Testis (tissue), 2 donors: ENCODE measurements at regions not wholly inside any gene's neighbourhood (a gene's known extent, or its start where the extent isn't known, plus 50 kb on each side); places are given as distances from the start of the nearest gene placed in this dataset.

ENCODE experiments used
- DNase-seq: peaks from one replicate; pipeline ENCODE4 v3.0.0-alpha.2; 2019
- H3K27ac ChIP-seq, 2 donors: fragments of 200-600 bp; sonication (generic); one replicate each; pipeline ENCODE4 v1.5.1; 2019
- H3K27me3 ChIP-seq: fragments of 200-600 bp; sonication (generic); one replicate; pipeline ENCODE4 v1.5.1; 2019
- H3K36me3 ChIP-seq: fragments of 200-600 bp; sonication (generic); one replicate; pipeline ENCODE4 v1.5.1; 2017; ENCODE audit warnings: low read depth; ENCODE audit errors: missing control alignments
- H3K4me1 ChIP-seq: fragments of 200-600 bp; sonication (generic); one replicate; pipeline ENCODE4 v1.5.1; 2019
- H3K4me3 ChIP-seq, 2 donors: fragments of 200-600 bp; sonication (generic); one replicate each; pipeline ENCODE4 v1.5.1; 2017 to 2019
- H3K9me3 ChIP-seq: fragments of 200-600 bp; sonication (generic); one replicate; pipeline ENCODE4 v1.5.1; 2017
- POLR2A ChIP-seq: fragments of 450-650 bp; IDR thresholded peaks from one replicate; pipeline ENCODE4 v1.6.1; 2017; ENCODE audit warnings: antibody characterized with exemption, mild to moderate bottlenecking, moderate library complexity
- WGBS, 2 donors: methylation state at CpG; one replicate each; pipeline ENCODE4 v1.1.5; 2018; 5-methylcytosine and 5-hydroxymethylcytosine counted together
- intact Hi-C: fragments of 100-400 bp; cut with DNase I; formaldehyde crosslinking; loops from one replicate; pipeline ENCODE4 v1.15.1; 2023; ENCODE audit warnings: low total_unique reads
- TF ChIP-seq, protein P1 (sequence below), 3 experiments: fragments of 450-650 bp in 2 of 3; fragments of 200-600 bp in 1 of 3; sonication (generic) in 1 of 3; IDR thresholded peaks; one replicate each; pipeline ENCODE4 v1.5.1; 2016 to 2019; ENCODE audit warnings: antibody characterized with exemption in 3 of 3, mild to moderate bottlenecking in 2 of 3, moderate library complexity in 1 of 3

DNA sequence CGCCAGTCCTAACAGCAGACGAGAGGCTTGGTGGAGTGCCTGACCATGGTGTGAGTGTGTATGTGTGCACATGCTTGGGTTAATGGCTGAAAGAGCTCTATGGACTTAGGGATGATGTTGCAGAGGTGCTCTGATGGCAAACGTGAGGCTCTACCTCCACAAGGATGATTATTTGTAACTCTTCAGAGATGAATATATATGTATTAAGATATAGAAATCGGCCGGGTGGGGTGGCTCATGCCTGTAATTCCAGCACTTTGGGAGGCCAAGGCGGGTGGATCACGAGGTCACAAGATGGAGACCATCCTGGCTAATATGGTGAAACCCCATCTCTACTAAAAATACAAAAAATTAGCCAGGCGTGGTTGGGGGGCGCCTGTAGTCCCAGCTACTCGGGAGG is 253.4 kb upstream of the CDH18 start:
- WGBS, 2 donors, result 79 to 81% methylated on average over 10 of the region's 10 CpGs
- no peaks in the 10 kb centered on the region for H3K27me3 ChIP-seq
- TF ChIP-seq, protein P1, sequence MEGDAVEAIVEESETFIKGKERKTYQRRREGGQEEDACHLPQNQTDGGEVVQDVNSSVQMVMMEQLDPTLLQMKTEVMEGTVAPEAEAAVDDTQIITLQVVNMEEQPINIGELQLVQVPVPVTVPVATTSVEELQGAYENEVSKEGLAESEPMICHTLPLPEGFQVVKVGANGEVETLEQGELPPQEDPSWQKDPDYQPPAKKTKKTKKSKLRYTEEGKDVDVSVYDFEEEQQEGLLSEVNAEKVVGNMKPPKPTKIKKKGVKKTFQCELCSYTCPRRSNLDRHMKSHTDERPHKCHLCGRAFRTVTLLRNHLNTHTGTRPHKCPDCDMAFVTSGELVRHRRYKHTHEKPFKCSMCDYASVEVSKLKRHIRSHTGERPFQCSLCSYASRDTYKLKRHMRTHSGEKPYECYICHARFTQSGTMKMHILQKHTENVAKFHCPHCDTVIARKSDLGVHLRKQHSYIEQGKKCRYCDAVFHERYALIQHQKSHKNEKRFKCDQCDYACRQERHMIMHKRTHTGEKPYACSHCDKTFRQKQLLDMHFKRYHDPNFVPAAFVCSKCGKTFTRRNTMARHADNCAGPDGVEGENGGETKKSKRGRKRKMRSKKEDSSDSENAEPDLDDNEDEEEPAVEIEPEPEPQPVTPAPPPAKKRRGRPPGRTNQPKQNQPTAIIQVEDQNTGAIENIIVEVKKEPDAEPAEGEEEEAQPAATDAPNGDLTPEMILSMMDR (IDR thresholded peaks at IDR 0.05), result no peak
- no peak for TF ChIP-seq POLR2A
- no peak overlapping the region for H3K4me3 ChIP-seq
- no peak overlapping the region for H3K27ac ChIP-seq
- H3K4me1 ChIP-seq, result no peaks in the 10 kb centered on the region
- no peaks in the 10 kb centered on the region for H3K9me3 ChIP-seq
- intact Hi-C loops, result no loop called here
- no peak for DNase-seq
- no peaks in the 10 kb centered on the region for H3K36me3 ChIP-seq

- no peak for DNase-seq
- Histone ChIP-seq H3K36me3 (no peaks in the 10 kb centered on the region), H3K4me3 (no peak overlapping the region), H3K27me3 (no peaks in the 10 kb centered on the region), H3K4me1 (no peaks in the 10 kb centered on the region), H3K27ac (no peak overlapping the region), H3K9me3 (no peaks in the 10 kb centered on the region)
- intact Hi-C loops, result no loop called here
- no peak for TF ChIP-seq POLR2A
- TF ChIP-seq, protein P1 (IDR thresholded peaks at IDR 0.05), result peak in 1 of 3 experiments; percentile 13
- WGBS, 2 donors, result 88 to 92% methylated on average over 7 of the region's 7 CpGs
Measured at GRCh38 chr5:20231040-20231439, 243.0 kb upstream of the CDH18 start.

DNA sequence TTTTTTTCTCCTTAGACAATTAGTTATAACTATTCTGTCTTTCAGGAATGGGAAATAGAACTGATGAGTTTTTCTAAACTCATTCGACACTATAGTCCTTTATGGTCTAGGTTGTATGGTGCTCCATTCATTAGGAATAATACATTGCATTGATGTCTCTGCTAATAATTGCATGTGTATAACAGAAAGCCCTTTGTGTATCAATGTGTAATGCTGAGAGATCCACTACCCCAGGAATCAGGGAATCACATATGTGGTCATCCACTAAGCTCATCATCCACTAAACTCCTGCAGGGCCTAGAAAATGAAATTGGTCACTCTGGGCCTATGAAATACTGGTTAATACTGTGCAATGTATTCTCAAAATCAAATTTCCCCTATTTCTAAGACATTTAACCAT is 242.0 kb upstream of the CDH18 start:
- H3K27ac ChIP-seq, result no peak overlapping the region
- H3K27me3 ChIP-seq, result no peaks in the 10 kb centered on the region
- TF ChIP-seq, protein P1 (IDR thresholded peaks at IDR 0.05), result no peak
- TF ChIP-seq POLR2A, result no peak
- H3K9me3 ChIP-seq, result no peaks in the 10 kb centered on the region
- H3K4me3 ChIP-seq, result no peak overlapping the region
- H3K36me3 ChIP-seq, result no peaks in the 10 kb centered on the region
- intact Hi-C loops, result no loop called here
- no peak for DNase-seq
- 52 to 70% methylated on average over 1 of the region's 1 CpG for WGBS, 2 donors
- no peaks in the 10 kb centered on the region for H3K4me1 ChIP-seq

GRCh38 chr5:20229303-20230005 is 241.5 kb upstream of the CDH18 start:
- Histone ChIP-seq H3K27ac (no peak overlapping the region), H3K36me3 (no peaks in the 10 kb centered on the region), H3K4me3 (no peak overlapping the region), H3K9me3 (no peaks in the 10 kb centered on the region), H3K27me3 (no peaks in the 10 kb centered on the region), H3K4me1 (no peaks in the 10 kb centered on the region)
- no peak for TF ChIP-seq POLR2A
- TF ChIP-seq, protein P1 (IDR thresholded peaks at IDR 0.05), result no peak
- intact Hi-C loops, result no loop called here
- 46 to 48% methylated on average over 2 of the region's 2 CpGs for WGBS, 2 donors
- DNase-seq, result no peak

- Histone ChIP-seq H3K36me3 (no peaks in the 10 kb centered on the region), H3K4me3 (no peak overlapping the region), H3K4me1 (no peaks in the 10 kb centered on the region), H3K9me3 (no peaks in the 10 kb centered on the region), H3K27ac (no peak overlapping the region), H3K27me3 (no peaks in the 10 kb centered on the region)
- TF ChIP-seq POLR2A, result no peak
- TF ChIP-seq, protein P1 (IDR thresholded peaks at IDR 0.05), result no peak
- intact Hi-C loops, result no loop called here
- WGBS, 2 donors, result 83 to 87% methylated on average over 2 of the region's 2 CpGs
- DNase-seq, result no peak
Measured at GRCh38 chr5:20224966-20225365, 237.0 kb upstream of the CDH18 start.
